GM12878 (cell line): ENCODE measurements at regions not wholly inside any gene's neighbourhood (a gene's known extent, or its start where the extent isn't known, plus 50 kb on each side); places are given as distances from the start of the nearest gene placed in this dataset.
"Not testable (repeated sequence)": the region's sequence is repeated elsewhere in the genome, so short reads cannot be mapped to it uniquely, and the experiment has no call there.

Experiments used
- ATAC-seq: fragments of 200-7000 bp; cut with Tn5 transposase; 3 replicates; pipeline ENCODE4 v1.9.1; 2020; ENCODE audit warnings: mild to moderate bottlenecking, moderate library complexity
- BruUV-seq: library from RNA; stranded (reverse); fragments of 400-500 nt; replicated peaks from 2 replicates; lab custom pipeline; 2021; lab: Mats Ljungman, UMichigan
- CTCF ChIA-PET: fragments of 300-600 bp; sonication (Branson Sonifier 250); formaldehyde crosslinking; extraction: SDS; loops from one replicate; lab custom pipeline; 2021; ENCODE audit warnings: inconsistent platforms; lab: Yijun Ruan, JAX
- POLR2A ChIA-PET: fragments of 350-600 bp; formaldehyde crosslinking; extraction: SDS; loops from one replicate; lab custom pipeline; 2021; ENCODE audit warnings: inconsistent platforms; lab: Charles Lee
- RAD21 ChIA-PET: fragments of 300-600 bp; sonication (Branson Sonifier 250); formaldehyde crosslinking; loops from one replicate; lab custom pipeline; 2023; ENCODE audit warnings: antibody characterized with exemption; ENCODE audit not compliant: unreplicated experiment; lab: Charles Lee
- SMC1A ChIA-PET: fragments of 300-600 bp; sonication (Branson Sonifier 250); formaldehyde crosslinking; loops from one replicate; lab custom pipeline; 2023; ENCODE audit not compliant: unreplicated experiment, uncharacterized antibody; lab: Charles Lee
- DNase-seq: peaks from one replicate; pipeline ENCODE4 v3.0.0-alpha.2; 2011; ENCODE audit warnings: low read depth, low spot score
- FAIRE-seq: peaks from 3 replicates; lab custom pipeline; 2011; peaks lifted over from hg19 to GRCh38; lab: Jason Lieb, UNC
- H2AFZ ChIP-seq: 2 replicates; pipeline ENCODE4 v1.6.0; 2011; ENCODE audit warnings: low read depth, low read length, control low read depth; ENCODE audit not compliant: control insufficient read depth
- H3K27ac ChIP-seq: 2 replicates; pipeline ENCODE4 v1.5.1; 2011; ENCODE audit warnings: control low read depth; ENCODE audit not compliant: control insufficient read depth, insufficient read depth
- H3K27me3 ChIP-seq, 2 experiments: replicated peaks in 1 of 2; 2 replicates each; pipeline versions ENCODE4 v1.6.0 to v1.6.1; 2011; ENCODE audit warnings: low read length in 1 of 2; ENCODE audit not compliant: control insufficient read depth in 2 of 2, insufficient read depth in 2 of 2
- H3K36me3 ChIP-seq, 2 experiments: 2 replicates each; pipeline ENCODE4 v1.5.1; 2011; ENCODE audit warnings: low read length in 1 of 2; ENCODE audit not compliant: control insufficient read depth in 2 of 2, insufficient read depth in 2 of 2
- H3K4me1 ChIP-seq: 2 replicates; pipeline ENCODE4 v1.6.1; 2011; ENCODE audit warnings: mild to moderate bottlenecking, low read length, moderate library complexity, mixed read lengths; ENCODE audit not compliant: control insufficient read depth, insufficient read depth
- H3K4me2 ChIP-seq: 2 replicates; pipeline ENCODE4 v1.6.0; 2011; ENCODE audit warnings: control low read depth; ENCODE audit not compliant: control insufficient read depth, insufficient read depth
- H3K4me3 ChIP-seq: fragments of 200-600 bp; sonication (generic); 2 replicates; pipeline ENCODE4 v1.5.1; 2016
- H3K79me2 ChIP-seq: 2 replicates; pipeline ENCODE4 v1.6.0; 2011; ENCODE audit warnings: low read length; ENCODE audit not compliant: control insufficient read depth, insufficient read depth
- H3K9ac ChIP-seq: 2 replicates; pipeline ENCODE4 v1.8.0; 2011; ENCODE audit warnings: low read length, control low read depth, mixed read lengths; ENCODE audit not compliant: control insufficient read depth, insufficient read depth
- H3K9me3 ChIP-seq: replicated peaks from 3 replicates; pipeline ENCODE4 v1.5.1; 2011; ENCODE audit warnings: mild to moderate bottlenecking, low read length; ENCODE audit not compliant: control insufficient read depth, insufficient read depth
- H4K20me1 ChIP-seq: 2 replicates; pipeline ENCODE4 v1.6.0; 2011; ENCODE audit not compliant: control insufficient read depth, insufficient read depth
- NBN ChIP-seq: fragments of 450-650 bp; IDR thresholded peaks from 2 replicates; pipeline ENCODE4 v1.6.1; 2016
- RAD51 ChIP-seq: fragments of 450-650 bp; IDR thresholded peaks from 2 replicates; pipeline ENCODE4 v1.6.1; 2016; ENCODE audit warnings: moderate library complexity, mild to moderate bottlenecking, inconsistent platforms
- TARDBP ChIP-seq: IDR thresholded peaks from 2 replicates; pipeline ENCODE4 v1.6.1; 2016; ENCODE audit warnings: borderline replicate concordance
- TCF3 ChIP-seq: IDR thresholded peaks from 2 replicates; pipeline ENCODE4 v1.6.1; 2012; ENCODE audit warnings: low read depth, mild to moderate bottlenecking, low read length, borderline replicate concordance; ENCODE audit not compliant: insufficient read depth
- WGBS: methylation state at CpG from one replicate; pipeline ENCODE4 v1.1.6; 2016; ENCODE audit warnings: low lambda C conversion rate; ENCODE audit not compliant: insufficient replicate concordance, insufficient coverage; ENCODE audit errors: missing lambda C conversion rate; 5-methylcytosine and 5-hydroxymethylcytosine counted together
- in situ Hi-C: fragments of 300-500 bp; cut with MboI; formaldehyde crosslinking; loops from 9 replicates; pipeline ENCODE4 v1.14.3; 2018; ENCODE audit warnings: mixed read lengths
- intact Hi-C: fragments of 100-400 bp; cut with micrococcal nuclease; formaldehyde crosslinking; loops from one replicate; pipeline ENCODE4 v1.14.2; 2022; ENCODE audit not compliant: unreplicated experiment

- H3K9me3 ChIP-seq = no peaks in the 10 kb centered on the region
- no peaks in the 10 kb centered on the region for H3K4me1 ChIP-seq
- H3K4me3 ChIP-seq = no peak overlapping the region
- RAD21 ChIA-PET = no interaction called here
- POLR2A ChIA-PET = no interaction called here
- H2AFZ ChIP-seq = no peak overlapping the region
- no peak for ATAC-seq
- no peak overlapping the region for H3K27ac ChIP-seq
- BruUV-seq = no TSS peak
- no peak for TF ChIP-seq TARDBP
- TF ChIP-seq TCF3 = no peak
- TF ChIP-seq NBN = no peak
- TF ChIP-seq RAD51 = 0 out of 2 replicates have a peak, but pooled peaks have one; percentile 14
- TF ChIP-seq, all 136 proteins: peak for 1
- DNase-seq = no peak
- H3K27me3 ChIP-seq = no peaks in the 10 kb centered on the region
- in situ Hi-C loops (no loop called here), intact Hi-C loops (no loop called here)
- H3K79me2 ChIP-seq = no peaks in the 10 kb centered on the region
- SMC1A ChIA-PET = no interaction called here
- H3K9ac ChIP-seq = no peak overlapping the region
- no peak overlapping the region for H3K4me2 ChIP-seq
- no peaks in the 10 kb centered on the region for H4K20me1 ChIP-seq
- no peaks in the 10 kb centered on the region for H3K36me3 ChIP-seq
- WGBS = 18% methylated on average over 4 of the region's 4 CpGs
- no peak for FAIRE-seq
- CTCF ChIA-PET = no interaction called here
These were observed 716.2 kb downstream of the NXPH1 start for GRCh38 chr7:9149499-9150082.

GRCh38 chr7:9163691-9164090 is 730.3 kb downstream of the NXPH1 start:
- H3K4me3 ChIP-seq, H3K4me2 ChIP-seq, DNase-seq, POLR2A ChIA-PET, H3K9me3 ChIP-seq, H3K9ac ChIP-seq, H3K27ac ChIP-seq, RAD21 ChIA-PET, H3K4me1 ChIP-seq, H3K36me3 ChIP-seq, in situ Hi-C loops, H4K20me1 ChIP-seq, H3K27me3 ChIP-seq, BruUV-seq, intact Hi-C loops, H2AFZ ChIP-seq, FAIRE-seq, ATAC-seq, CTCF ChIA-PET, H3K79me2 ChIP-seq: not testable (repeated sequence)
- SMC1A ChIA-PET = interaction anchor here (0.7 kb wide), 1 partner anchor 90 kb away, joined by 3 read pairs; no protein-coding TSS in a partner anchor
